ENCODE measurements at regions not wholly inside any gene's neighbourhood (a gene's known extent, or its start where the extent isn't known, plus 50 kb on each side); places are given as distances from the start of the nearest gene placed in this dataset.

DNA sequence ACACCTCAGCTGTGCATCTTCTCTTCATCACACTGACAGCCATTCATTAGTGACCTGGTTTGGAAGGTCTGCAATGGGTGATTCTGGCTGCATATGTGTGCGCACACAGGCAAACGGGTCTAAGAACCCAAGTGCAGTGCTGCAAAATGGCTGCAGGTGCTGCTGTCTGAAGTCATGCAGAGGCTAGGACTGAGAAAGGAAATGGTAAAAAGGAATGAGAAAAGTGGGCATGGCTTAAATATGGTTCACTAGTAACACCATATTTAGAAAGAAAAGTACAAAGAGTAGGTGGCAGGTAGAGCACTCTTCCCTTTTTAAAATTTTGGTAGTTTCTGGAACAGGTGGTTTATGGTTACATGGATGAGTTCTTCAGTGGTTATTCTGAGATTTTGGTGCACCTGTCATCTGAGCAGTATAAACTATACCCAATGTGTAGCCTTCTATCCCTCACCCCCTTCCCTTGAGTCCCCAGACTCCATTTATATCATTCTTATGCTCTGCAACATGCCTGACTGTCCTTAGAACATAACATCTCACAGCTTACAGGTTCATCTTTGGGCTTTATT, 78.4 kb downstream of the CCNG2 start:
- TF ChIP-seq, protein P1, sequence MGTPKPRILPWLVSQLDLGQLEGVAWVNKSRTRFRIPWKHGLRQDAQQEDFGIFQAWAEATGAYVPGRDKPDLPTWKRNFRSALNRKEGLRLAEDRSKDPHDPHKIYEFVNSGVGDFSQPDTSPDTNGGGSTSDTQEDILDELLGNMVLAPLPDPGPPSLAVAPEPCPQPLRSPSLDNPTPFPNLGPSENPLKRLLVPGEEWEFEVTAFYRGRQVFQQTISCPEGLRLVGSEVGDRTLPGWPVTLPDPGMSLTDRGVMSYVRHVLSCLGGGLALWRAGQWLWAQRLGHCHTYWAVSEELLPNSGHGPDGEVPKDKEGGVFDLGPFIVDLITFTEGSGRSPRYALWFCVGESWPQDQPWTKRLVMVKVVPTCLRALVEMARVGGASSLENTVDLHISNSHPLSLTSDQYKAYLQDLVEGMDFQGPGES (IDR thresholded peaks at IDR 0.05), result no peak
- no peak for TF ChIP-seq POLR2A (IDR thresholded peaks at IDR 0.05; ENCODE audit: low read depth, low read length)
- TF ChIP-seq SMC3 (IDR thresholded peaks at IDR 0.05; ENCODE audit: borderline replicate concordance, low read length), result no peak

Data from GM12878 (cell line).